DMS153 treated with DMSO at 0.1 percent for 48 hours (cell line): ENCODE measurements at regions not wholly inside any gene's neighbourhood (a gene's known extent, or its start where the extent isn't known, plus 50 kb on each side); places are given as distances from the start of the nearest gene placed in this dataset.
A peak's percentile ranks its signal among the peaks of the same experiment; 100 is the strongest.

ENCODE experiments used
- DNase-seq: peaks from one replicate; lab custom pipeline; 2025; ENCODE audit not compliant: unreplicated experiment; lab: John Stamatoyannopoulos, UW

- DNase-seq, result no peak
These were observed 67.8 kb downstream of the GP2 start for GRCh38 chr16:20259541-20259940.

- no peak for DNase-seq
These were observed 70.1 kb downstream of the GP2 start for GRCh38 chr16:20257234-20257633.

GRCh38 chr16:20255002-20255401, 72.3 kb downstream of the GP2 start:
- DNase-seq, result no peak

DNA sequence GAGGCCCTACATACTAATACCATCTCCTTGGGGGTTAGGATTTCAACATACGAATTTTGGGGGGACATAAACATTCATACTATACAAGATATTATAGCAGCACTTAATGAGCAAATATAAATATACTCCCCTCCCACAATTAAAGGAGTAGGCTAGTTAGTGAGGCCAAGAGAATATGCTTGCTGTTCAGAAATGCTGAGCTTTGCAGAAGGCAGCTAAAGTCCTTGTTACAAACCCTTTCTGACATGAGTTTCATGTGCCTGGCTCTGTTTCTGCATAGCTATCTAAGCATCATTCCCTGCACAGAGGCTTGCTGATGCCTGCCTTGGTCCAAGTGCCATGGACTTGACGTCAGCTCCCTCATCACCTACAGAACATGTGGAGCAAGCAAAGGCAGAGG, 73.5 kb downstream of the GP2 start:
- no peak for DNase-seq

DNA sequence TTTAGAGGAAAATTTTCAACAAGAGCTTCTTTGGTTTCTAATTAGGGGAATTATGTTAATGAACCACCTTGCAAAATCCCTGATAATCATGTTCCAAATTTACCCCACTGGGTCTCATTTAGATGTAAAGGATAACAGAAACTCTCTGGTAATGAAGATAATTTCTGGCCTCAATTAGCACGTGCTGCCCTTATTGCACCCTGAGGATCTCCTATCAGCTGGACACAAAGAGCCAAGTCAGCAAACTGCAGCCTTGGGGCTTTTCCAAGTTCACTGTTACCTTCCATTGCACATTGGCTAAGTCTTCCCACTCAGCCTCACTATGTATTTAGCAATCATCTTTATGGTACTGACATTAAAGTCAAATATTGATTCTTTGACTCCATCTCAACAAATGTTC, 78.1 kb downstream of the GP2 start:
- no peak for DNase-seq

DNA sequence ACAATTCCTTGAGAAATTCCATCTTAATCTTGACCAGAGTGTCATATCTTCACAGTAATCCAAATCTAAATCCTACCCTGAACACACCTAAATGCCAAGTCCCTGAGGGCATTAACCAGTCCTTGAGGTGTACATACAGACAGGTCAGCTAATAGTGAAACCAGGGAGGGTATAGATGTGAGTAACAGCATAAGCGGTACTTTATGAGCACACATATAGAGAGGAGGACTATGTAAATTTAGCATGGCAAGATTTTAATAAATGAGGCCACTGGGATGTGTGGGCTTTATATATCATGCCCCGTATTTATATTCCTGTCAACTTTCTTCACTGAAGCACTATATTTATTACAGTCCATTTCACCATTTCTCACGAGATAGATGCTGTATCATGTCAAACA, 80.2 kb downstream of the GP2 start:
- DNase-seq, result no peak

DNA sequence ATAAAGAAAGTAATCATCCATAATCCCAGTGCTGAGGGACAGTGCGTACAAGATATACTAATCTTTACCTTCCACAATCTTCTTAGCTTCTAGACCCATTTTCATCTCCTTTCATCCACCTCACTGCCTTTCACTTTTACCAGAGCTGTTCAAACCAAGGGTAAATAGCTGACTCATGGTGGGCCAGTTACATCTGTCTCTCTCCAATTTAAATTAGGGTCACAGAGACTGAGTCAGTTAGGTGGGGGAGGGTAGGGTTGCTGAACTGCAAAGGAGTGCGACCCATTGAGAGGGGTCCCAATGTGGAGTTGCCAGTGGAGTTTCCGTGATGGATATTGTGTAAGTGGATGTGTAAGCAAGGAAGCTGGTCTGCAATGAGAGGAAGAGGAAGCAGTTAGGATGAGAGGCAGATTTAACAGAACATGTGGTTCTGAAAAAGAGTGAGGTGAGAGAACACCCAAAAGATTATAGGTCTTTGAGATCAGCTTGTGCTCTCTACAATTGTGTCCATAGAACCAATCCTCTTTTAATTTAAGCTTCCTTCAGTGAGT, 83.5 kb downstream of the GP2 start:
- no peak for DNase-seq

- DNase-seq, result no peak
These were observed 84.6 kb downstream of the GP2 start for GRCh38 chr16:20242568-20243255.

GRCh38 chr16:20241321-20241720, 86.0 kb downstream of the GP2 start:
- DNase-seq, result no peak

- DNase-seq, result no peak
These were observed 90.6 kb downstream of the GP2 start for GRCh38 chr16:20236579-20237289.

GRCh38 chr16:20225228-20225733, 102.0 kb downstream of the GP2 start:
- DNase-seq, result no peak

DNA sequence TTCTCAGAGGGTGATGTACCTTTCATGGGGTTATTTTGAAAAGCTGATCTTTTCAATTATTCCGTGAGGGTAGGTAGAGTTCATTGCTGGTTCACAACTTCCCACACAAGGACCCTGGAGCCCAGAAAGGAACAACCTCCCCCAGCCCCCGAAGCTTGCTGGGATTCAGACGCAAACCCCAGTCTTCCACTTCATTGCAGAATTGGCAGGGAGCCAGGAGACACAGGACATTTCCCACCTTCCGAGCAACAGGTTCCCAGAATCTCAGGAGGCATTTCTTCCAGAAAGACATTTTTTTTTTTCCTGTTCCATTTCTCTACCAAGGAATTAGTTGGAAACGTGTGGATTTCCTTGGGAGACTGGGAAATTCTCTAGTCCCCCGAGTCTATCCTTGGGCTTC, 106.1 kb downstream of the GP2 start:
- no peak for DNase-seq

DNA sequence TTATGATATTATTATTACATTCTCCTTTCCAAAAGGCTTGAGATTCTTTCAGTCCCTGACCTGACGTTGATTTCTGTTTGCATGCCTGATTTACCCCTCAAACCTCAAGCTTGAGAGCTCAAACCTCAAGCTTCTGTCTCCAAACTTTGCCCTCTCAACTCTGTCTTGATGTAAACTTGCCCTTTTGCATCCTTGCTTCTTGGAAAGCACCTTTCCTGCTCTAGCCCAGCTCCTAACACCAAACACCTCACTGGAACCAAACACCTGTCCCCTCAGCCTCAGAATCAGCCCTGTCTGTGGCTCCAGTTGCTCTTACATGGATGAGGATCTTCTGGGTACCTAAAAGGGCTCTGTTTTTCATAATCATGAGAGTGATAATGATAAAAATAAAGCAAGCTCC, 109.2 kb downstream of the GP2 start:
- DNase-seq, result no peak

DNA sequence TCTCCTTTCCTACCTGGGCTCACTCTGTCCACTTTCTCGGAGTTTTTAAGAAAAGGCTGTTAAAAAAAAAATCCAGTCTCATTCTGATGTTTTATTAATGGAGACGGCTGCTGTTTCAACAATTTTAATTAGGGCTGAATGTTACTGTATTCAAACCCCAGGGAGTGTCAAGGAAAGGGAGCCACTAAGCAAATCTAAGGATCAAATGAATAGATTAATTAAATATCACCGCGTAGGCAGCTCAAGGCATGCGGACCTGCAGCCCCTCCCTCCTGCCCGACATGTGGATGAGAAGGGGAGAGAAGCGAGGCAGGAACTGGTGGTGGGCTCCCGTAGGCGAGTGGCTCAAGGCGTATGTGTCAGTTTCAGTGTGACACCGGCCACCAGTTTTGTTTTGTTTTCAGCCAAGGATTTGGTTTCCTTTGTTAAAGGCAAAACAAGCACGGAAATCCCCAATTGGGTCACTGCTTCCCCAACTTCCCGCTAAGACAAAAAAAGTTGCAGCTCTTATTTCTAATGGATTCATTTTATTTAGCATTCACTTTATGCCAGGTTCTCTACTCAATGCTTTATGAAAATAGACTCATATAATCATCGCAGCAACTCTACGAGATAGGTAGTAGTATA, 110.6 kb downstream of the GP2 start:
- no peak for DNase-seq

DNA sequence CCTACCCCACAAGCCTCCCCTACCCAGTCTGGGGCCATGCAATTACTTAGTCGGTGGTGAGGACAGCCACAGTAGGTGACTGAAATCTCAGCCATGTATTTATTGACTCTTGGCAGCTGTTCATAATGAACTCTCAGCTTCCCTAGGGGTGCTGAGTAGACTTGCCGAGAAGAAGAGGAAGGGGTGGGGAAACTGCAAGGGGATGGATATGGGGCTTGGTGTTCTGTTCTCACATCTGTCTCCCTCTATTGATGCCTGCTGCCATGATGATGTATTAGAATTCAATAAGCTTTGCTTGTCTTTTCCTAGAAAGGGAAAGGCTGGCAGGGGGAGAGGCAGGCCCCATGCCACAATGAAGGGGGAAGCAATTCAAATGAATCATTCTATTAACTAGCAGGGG, 112.9 kb downstream of the GP2 start:
- no peak for DNase-seq

- no peak for DNase-seq
These were observed 124.0 kb downstream of the GP2 start for GRCh38 chr16:20203272-20203671.

DNA sequence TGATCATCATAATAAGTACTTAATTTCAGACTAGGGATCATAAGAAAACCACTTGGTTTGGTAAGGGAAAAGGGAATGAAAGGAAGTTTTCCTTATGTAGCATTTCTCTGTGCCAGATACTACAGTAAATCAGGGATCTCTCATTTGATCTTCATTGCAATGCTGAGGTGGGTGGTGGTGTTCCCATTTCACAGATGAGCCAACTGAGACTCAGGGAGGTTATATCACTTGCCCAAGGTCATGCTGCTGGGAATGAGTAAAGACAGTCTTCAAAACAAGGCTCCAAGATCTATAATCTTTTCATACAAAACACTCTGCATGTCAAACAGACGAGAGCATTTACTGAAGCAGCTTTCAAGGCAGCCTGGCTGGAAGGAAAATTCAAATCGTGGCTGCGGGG, 124.6 kb downstream of the GP2 start:
- no peak for DNase-seq

- DNase-seq, result no peak
These were observed 119.1 kb upstream of the GPR139 start for GRCh38 chr16:20192801-20193200.

GRCh38 chr16:20191566-20191965, 117.9 kb upstream of the GPR139 start:
- DNase-seq, result no peak

- no peak for DNase-seq
These were observed 108.3 kb upstream of the GPR139 start for GRCh38 chr16:20181949-20182348.

GRCh38 chr16:20181416-20181815, 107.7 kb upstream of the GPR139 start:
- DNase-seq, result peak; percentile 36

- DNase-seq, result no peak
These were observed 104.6 kb upstream of the GPR139 start for GRCh38 chr16:20178297-20178696.
